ENCODE measurements at regions not wholly inside any gene's neighbourhood (a gene's known extent, or its start where the extent isn't known, plus 50 kb on each side); places are given as distances from the start of the nearest gene placed in this dataset.
"Not testable (repeated sequence)": the region's sequence is repeated elsewhere in the genome, so short reads cannot be mapped to it uniquely, and the experiment has no call there.

GRCh38 chr2:142729814-142730213 is 147.7 kb upstream of the KYNU start:
- TF ChIP-seq, protein P1, sequence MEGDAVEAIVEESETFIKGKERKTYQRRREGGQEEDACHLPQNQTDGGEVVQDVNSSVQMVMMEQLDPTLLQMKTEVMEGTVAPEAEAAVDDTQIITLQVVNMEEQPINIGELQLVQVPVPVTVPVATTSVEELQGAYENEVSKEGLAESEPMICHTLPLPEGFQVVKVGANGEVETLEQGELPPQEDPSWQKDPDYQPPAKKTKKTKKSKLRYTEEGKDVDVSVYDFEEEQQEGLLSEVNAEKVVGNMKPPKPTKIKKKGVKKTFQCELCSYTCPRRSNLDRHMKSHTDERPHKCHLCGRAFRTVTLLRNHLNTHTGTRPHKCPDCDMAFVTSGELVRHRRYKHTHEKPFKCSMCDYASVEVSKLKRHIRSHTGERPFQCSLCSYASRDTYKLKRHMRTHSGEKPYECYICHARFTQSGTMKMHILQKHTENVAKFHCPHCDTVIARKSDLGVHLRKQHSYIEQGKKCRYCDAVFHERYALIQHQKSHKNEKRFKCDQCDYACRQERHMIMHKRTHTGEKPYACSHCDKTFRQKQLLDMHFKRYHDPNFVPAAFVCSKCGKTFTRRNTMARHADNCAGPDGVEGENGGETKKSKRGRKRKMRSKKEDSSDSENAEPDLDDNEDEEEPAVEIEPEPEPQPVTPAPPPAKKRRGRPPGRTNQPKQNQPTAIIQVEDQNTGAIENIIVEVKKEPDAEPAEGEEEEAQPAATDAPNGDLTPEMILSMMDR (IDR thresholded peaks at IDR 0.05; ENCODE audit: low read depth, low read length, missing input control), result not testable (repeated sequence)
- not testable (repeated sequence) for TF ChIP-seq REST (IDR thresholded peaks at IDR 0.05); FOXA2 (IDR thresholded peaks at IDR 0.05); SP1 (IDR thresholded peaks at IDR 0.05); TAF1 (conservative IDR thresholded peaks at IDR 0.05); JUND (IDR thresholded peaks at IDR 0.05)
- TF ChIP-seq, protein P2, sequence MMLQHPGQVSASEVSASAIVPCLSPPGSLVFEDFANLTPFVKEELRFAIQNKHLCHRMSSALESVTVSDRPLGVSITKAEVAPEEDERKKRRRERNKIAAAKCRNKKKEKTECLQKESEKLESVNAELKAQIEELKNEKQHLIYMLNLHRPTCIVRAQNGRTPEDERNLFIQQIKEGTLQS (IDR thresholded peaks at IDR 0.05), result not testable (repeated sequence)
